CD4-positive, CD25-positive, alpha-beta regulatory T cell (primary cell): ENCODE measurements at regions not wholly inside any gene's neighbourhood (a gene's known extent, or its start where the extent isn't known, plus 50 kb on each side); places are given as distances from the start of the nearest gene placed in this dataset.

Experiments
- ATAC-seq, 2 donors: fragments of 150-1000 bp; cut with Tn5 transposase; one replicate each; pipeline ENCODE4 v1.10.0; 2021; ENCODE audit warnings: low read depth in 2 of 2, moderate number of reproducible peaks in 2 of 2, moderate library complexity in 1 of 2
- DNase-seq, 3 donors: peaks; one replicate each; pipeline versions ENCODE4 v3.0.0 to v3.0.0-alpha.2; 2012 to 2022; ENCODE audit warnings: mixed read lengths in 1 of 3
- H3K27ac ChIP-seq: one replicate; pipeline ENCODE4 v1.7.0; 2013; ENCODE audit warnings: mild to moderate bottlenecking, low read length; ENCODE audit not compliant: insufficient read depth, poor library complexity, severe bottlenecking
- H3K27me3 ChIP-seq: one replicate; pipeline ENCODE4 v1.7.0; 2013; ENCODE audit warnings: low read length; ENCODE audit not compliant: control insufficient read depth, insufficient read depth
- H3K36me3 ChIP-seq: one replicate; pipeline ENCODE4 v1.7.0; 2013; ENCODE audit warnings: mild to moderate bottlenecking, low read length, moderate library complexity; ENCODE audit not compliant: control insufficient read depth, insufficient read depth
- H3K4me1 ChIP-seq: 2 replicates; pipeline ENCODE4 v1.7.0; 2013; ENCODE audit warnings: mild to moderate bottlenecking, low read length; ENCODE audit not compliant: insufficient read depth, control insufficient read depth, poor library complexity, severe bottlenecking
- H3K4me3 ChIP-seq: one replicate; pipeline ENCODE4 v1.7.0; 2013; ENCODE audit warnings: low read depth, mild to moderate bottlenecking, low read length, moderate library complexity
- H3K9me3 ChIP-seq, 2 experiments: 1 replicate in 1 of 2; 2 replicates in 1 of 2; pipeline ENCODE4 v1.7.0; 2013; ENCODE audit warnings: low read length in 2 of 2, mild to moderate bottlenecking in 1 of 2, moderate library complexity in 1 of 2; ENCODE audit not compliant: control insufficient read depth in 2 of 2
- H3K27ac Mint-ChIP-seq, 3 donors: one replicate each; pipeline ENCODE4 v1.8.0; 2020 to 2022; ENCODE audit warnings: mild to moderate bottlenecking in 3 of 3, mixed read lengths in 3 of 3, moderate library complexity in 2 of 3
- H3K27me3 Mint-ChIP-seq: one replicate; pipeline ENCODE4 v1.8.0; 2022; ENCODE audit warnings: mild to moderate bottlenecking, mixed read lengths
- H3K36me3 Mint-ChIP-seq: one replicate; pipeline ENCODE4 v1.8.0; 2020; ENCODE audit warnings: mixed read lengths
- H3K4me1 Mint-ChIP-seq, 4 donors: one replicate each; pipeline ENCODE4 v1.8.0; 2020 to 2022; ENCODE audit warnings: mixed read lengths in 4 of 4, mild to moderate bottlenecking in 1 of 4
- H3K4me3 Mint-ChIP-seq, 4 donors: one replicate each; pipeline ENCODE4 v1.8.0; 2020 to 2022; ENCODE audit warnings: mild to moderate bottlenecking in 4 of 4, mixed read lengths in 4 of 4, moderate library complexity in 3 of 4
- H3K9me3 Mint-ChIP-seq, 7 donors: one replicate each; pipeline ENCODE4 v1.8.0; 2020 to 2022; ENCODE audit warnings: mixed read lengths in 7 of 7, mild to moderate bottlenecking in 3 of 7, moderate library complexity in 2 of 7

DNA sequence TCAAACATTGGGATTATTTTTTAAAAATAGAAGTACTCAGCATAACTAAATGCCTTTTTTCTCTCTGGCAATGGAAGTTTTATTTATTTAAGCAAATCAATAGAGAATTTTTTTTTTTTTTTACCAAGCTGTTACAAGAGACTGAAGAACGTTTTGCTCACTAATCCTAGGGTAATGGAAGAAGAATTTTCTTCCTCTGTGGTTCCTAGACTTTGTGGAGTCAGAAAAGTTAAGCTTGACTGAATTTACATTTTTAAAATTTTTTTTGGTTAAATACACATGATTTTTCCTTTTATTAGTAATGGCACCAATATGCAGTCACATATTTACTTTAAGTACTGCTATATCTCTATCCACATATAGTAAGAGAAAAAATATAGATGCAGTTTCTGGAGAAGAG is 189.8 kb downstream of the PCSK1 start:
- peaks cover 7% of the 10 kb centered on the region for H3K27me3 ChIP-seq
- H3K27ac ChIP-seq: no peak overlapping the region
- no peaks in the 10 kb centered on the region for H3K4me1 Mint-ChIP-seq
- no peak overlapping the region for H3K4me3 ChIP-seq
- no peaks in the 10 kb centered on the region for H3K36me3 ChIP-seq
- no peak overlapping the region for H3K4me3 Mint-ChIP-seq
- no peak for ATAC-seq
- H3K9me3 Mint-ChIP-seq: peaks cover 0 to 5% (median 0%) of the 10 kb centered on the region in 7 donors
- DNase-seq: no peak
- H3K36me3 Mint-ChIP-seq: no peaks in the 10 kb centered on the region
- no peaks in the 10 kb centered on the region for H3K4me1 ChIP-seq
- H3K27ac Mint-ChIP-seq: no peak overlapping the region
- H3K27me3 Mint-ChIP-seq: peaks cover 32% of the 10 kb centered on the region
- no peaks in the 10 kb centered on the region for H3K9me3 ChIP-seq

DNA sequence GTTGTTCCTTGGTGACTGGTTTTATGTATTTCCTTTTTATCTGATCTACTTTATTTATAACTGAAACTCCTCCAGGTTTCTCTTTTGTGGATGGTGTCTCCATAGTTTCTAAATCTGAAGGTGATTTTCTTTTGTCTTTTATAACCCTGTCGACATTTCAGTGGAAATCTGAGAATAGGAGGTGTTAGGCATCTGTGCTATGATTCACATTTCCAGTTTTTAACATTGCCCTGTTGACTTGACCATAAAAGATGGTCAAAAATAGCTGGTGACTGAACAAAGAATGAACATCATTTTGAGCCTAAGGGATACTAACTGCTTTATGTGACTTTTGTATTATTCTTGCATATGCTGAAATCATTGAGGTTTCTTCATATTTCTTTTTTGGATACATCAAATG is 190.5 kb downstream of the PCSK1 start:
- ATAC-seq: no peak
- Mint-ChIP-seq H3K4me1 (no peaks in the 10 kb centered on the region), H3K27me3 (peaks cover 29% of the 10 kb centered on the region)

DNA sequence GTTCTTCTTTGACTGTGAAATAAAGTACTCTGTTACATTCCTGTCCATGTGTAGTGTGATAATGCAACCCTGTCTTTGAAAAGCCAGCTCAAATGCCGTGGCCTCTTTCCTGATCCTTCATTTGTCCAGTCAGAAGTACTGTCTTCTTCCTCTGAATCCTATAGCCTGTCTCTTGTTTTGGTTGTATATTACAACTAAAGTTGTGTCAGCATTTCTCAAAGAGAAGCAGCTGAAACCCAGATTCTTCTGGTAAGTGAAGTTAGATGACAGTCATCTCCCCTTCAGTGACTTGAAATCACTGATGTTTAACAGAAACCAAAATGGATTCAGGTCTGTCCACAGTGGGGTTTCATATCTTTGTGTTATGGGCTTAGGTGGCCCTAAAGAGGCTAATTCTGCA is 196.2 kb downstream of the PCSK1 start:
- Histone ChIP-seq H3K27me3 (peaks cover 5% of the 10 kb centered on the region), H3K36me3 (no peaks in the 10 kb centered on the region), H3K27ac (no peak overlapping the region), H3K4me3 (no peak overlapping the region), H3K4me1 (no peaks in the 10 kb centered on the region), H3K9me3 (no peaks in the 10 kb centered on the region)
- Mint-ChIP-seq H3K4me1 (no peaks in the 10 kb centered on the region), H3K4me3 (no peak overlapping the region), H3K27ac (no peak overlapping the region), H3K36me3 (no peaks in the 10 kb centered on the region), H3K9me3 (peaks cover 0 to 2% (median 0%) of the 10 kb centered on the region in 7 donors), H3K27me3 (peaks cover 13% of the 10 kb centered on the region)
- DNase-seq (no peak), ATAC-seq (no peak)

More for the DNA sequence above, 190.5 kb downstream of the PCSK1 start:
- no peak for DNase-seq
- no peaks in the 10 kb centered on the region for H3K9me3 ChIP-seq
- H3K4me3 Mint-ChIP-seq: no peak overlapping the region
- H3K4me1 ChIP-seq: no peaks in the 10 kb centered on the region
- H3K9me3 Mint-ChIP-seq: peaks cover 0 to 5% (median 0%) of the 10 kb centered on the region in 7 donors
- no peak overlapping the region for H3K27ac ChIP-seq
- no peak overlapping the region for H3K4me3 ChIP-seq
- H3K27ac Mint-ChIP-seq: no peak overlapping the region
- peaks cover 7% of the 10 kb centered on the region for H3K27me3 ChIP-seq
- H3K36me3 ChIP-seq: no peaks in the 10 kb centered on the region
- no peaks in the 10 kb centered on the region for H3K36me3 Mint-ChIP-seq

DNA sequence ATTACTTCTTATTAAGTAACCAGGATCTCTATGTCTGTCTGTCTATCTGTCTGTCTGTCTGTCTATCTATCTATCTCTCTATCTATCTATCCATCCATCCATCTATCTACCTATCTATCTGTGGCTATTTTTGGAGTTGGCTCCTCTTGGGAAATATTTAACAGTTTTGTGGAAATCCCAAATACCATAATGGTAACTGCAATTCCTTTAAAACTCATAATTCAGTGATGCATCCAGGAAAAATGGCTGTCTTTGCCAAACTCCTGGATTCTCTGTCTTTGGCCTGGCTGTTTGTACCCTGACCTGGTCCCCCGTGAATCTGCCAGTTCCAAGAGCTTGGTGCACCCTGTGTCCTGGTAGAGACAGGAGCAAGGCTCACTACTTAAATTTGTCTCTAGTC is 197.0 kb downstream of the PCSK1 start:
- Histone ChIP-seq H3K4me1 (no peaks in the 10 kb centered on the region), H3K36me3 (no peaks in the 10 kb centered on the region), H3K4me3 (no peak overlapping the region), H3K27me3 (peaks cover 5% of the 10 kb centered on the region), H3K27ac (no peak overlapping the region), H3K9me3 (no peaks in the 10 kb centered on the region)
- Mint-ChIP-seq H3K27me3 (peaks cover 15% of the 10 kb centered on the region), H3K4me3 (no peak overlapping the region), H3K27ac (no peak overlapping the region), H3K9me3 (peaks cover 0 to 2% (median 0%) of the 10 kb centered on the region in 7 donors), H3K36me3 (no peaks in the 10 kb centered on the region), H3K4me1 (no peaks in the 10 kb centered on the region)
- DNase-seq (no peak), ATAC-seq (no peak)

DNA sequence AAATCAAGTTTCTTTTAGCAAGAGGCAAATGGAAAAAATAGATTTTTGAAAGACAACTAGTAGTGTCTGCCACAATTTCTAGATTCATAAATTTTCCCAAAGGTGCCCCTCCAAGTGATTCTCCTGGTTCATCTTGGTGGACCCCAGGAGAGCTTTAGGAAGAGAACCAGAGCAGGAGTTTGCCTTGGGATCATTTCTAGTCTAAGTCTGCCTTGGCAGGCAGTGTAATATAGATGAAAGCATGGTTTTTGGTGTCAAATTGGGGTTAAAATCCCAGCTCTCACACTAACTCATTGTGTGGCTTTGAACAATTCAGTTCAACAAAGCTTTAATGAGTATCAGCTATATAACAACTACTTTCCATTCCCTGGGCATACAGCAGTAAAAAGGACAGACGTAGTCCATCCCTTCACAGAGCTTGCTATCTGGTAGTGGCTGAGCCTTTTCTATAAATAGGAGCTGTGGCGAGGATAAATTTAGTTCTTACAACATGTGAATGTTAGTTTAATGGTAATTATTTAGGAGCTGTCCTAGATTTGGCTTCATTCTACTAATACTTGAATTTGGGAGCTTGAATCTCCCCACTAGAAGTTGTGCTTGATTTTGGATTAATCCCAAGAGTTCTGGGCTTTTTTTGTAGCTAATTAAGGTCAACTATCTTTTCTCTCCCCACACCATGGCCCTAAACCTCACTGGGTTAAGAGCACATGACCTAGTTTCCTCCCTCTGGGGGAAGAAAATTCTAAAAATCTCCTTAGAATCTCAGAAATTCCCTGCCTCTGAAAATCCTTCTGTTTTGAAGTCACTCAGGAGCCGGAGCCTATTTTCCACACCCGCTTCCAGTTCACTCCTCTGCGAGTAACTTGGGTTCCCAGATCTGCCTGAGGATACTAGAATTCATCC is 197.8 kb downstream of the PCSK1 start:
- Histone ChIP-seq H3K27me3 (peaks cover 5% of the 10 kb centered on the region), H3K27ac (no peak overlapping the region), H3K4me3 (no peak overlapping the region), H3K9me3 (no peaks in the 10 kb centered on the region), H3K36me3 (no peaks in the 10 kb centered on the region), H3K4me1 (no peaks in the 10 kb centered on the region)
- Mint-ChIP-seq H3K36me3 (no peaks in the 10 kb centered on the region), H3K27ac (no peak overlapping the region), H3K4me1 (no peaks in the 10 kb centered on the region), H3K4me3 (no peak overlapping the region), H3K9me3 (peaks cover 0 to 3% (median 2%) of the 10 kb centered on the region in 7 donors), H3K27me3 (peaks cover 22% of the 10 kb centered on the region)
- ATAC-seq (no peak), DNase-seq (no peak)

DNA sequence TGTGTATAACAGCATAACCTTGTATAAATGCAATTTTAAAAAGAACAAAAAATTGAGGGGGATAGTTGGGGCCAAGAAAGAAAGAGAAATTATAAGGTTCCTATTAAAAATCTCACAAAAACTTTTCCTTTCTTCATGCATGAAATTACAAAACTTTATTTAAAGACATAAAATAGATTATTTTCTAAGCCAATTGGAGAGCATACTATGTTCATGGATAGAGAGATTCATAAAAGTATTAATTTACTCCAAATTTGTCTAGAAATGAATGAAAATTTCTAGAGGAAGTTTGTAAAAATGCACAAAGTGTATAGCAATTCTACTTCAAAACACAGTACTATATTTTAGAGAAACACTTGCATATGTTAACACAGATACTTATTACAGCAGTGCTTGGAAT is 200.4 kb downstream of the PCSK1 start:
- DNase-seq: no peak
- Histone ChIP-seq H3K9me3 (no peaks in the 10 kb centered on the region), H3K36me3 (no peaks in the 10 kb centered on the region), H3K27me3 (peaks cover 6% of the 10 kb centered on the region), H3K4me1 (no peaks in the 10 kb centered on the region), H3K4me3 (no peak overlapping the region), H3K27ac (no peak overlapping the region)
- ATAC-seq: no peak
- H3K36me3 Mint-ChIP-seq: no peaks in the 10 kb centered on the region
- no peak overlapping the region for H3K4me3 Mint-ChIP-seq
- peaks cover 0 to 6% (median 2%) of the 10 kb centered on the region in 7 donors for H3K9me3 Mint-ChIP-seq
- peaks cover 22% of the 10 kb centered on the region for H3K27me3 Mint-ChIP-seq
- H3K27ac Mint-ChIP-seq: no peak overlapping the region
- H3K4me1 Mint-ChIP-seq: no peaks in the 10 kb centered on the region

DNA sequence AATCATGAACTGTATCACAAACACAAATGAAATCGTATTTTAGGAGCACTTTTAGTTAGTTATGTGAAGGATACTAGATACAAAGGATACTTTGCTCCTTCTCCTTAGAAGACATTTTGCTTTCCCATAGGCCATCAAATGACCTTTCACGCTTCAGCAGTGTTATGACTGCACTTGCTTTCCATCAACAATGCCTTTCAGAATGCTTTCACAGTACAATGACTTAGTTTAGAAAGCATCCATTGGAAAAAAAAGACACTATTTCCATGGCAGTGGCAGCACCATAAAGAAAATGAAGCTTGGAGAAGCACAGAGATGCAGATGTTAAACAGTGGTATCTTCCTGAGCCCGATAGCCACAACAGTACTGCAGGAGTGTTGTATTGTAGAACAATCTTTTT is 203.9 kb downstream of the PCSK1 start:
- no peak overlapping the region for H3K4me3 ChIP-seq
- no peak overlapping the region for H3K27ac Mint-ChIP-seq
- H3K27me3 Mint-ChIP-seq: peaks cover 18% of the 10 kb centered on the region
- no peaks in the 10 kb centered on the region for H3K36me3 ChIP-seq
- H3K27ac ChIP-seq: no peak overlapping the region
- H3K9me3 ChIP-seq: no peaks in the 10 kb centered on the region
- peaks cover 6% of the 10 kb centered on the region for H3K27me3 ChIP-seq
- no peak overlapping the region for H3K4me3 Mint-ChIP-seq
- no peaks in the 10 kb centered on the region for H3K4me1 Mint-ChIP-seq
- peaks cover 0 to 6% (median 0%) of the 10 kb centered on the region in 7 donors for H3K9me3 Mint-ChIP-seq
- DNase-seq (no peak), ATAC-seq (no peak)
- no peaks in the 10 kb centered on the region for H3K4me1 ChIP-seq
- no peaks in the 10 kb centered on the region for H3K36me3 Mint-ChIP-seq

DNA sequence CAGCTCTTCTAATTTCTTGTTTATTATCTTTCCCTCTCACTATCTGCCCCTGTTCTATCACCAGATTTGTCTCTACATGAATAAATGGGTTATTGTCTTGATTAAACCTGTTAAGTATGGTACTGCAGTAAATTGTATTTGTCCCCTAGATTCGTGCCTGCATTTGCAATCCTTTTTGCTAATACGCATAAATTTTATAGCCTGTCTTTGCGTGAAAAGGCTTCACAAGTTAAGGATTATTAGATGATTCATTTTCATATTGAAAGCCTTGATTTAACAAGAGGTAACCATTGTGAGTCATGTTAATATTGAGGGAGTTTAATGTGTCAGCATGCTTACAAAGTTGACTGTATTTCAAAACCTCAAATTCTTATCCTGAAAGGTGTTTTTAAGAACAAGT is 204.6 kb downstream of the PCSK1 start:
- peaks cover 0 to 6% (median 0%) of the 10 kb centered on the region in 7 donors for H3K9me3 Mint-ChIP-seq
- Histone ChIP-seq H3K4me1 (no peaks in the 10 kb centered on the region), H3K4me3 (no peak overlapping the region), H3K27me3 (peaks cover 4% of the 10 kb centered on the region), H3K27ac (no peak overlapping the region), H3K9me3 (no peaks in the 10 kb centered on the region), H3K36me3 (no peaks in the 10 kb centered on the region)
- no peaks in the 10 kb centered on the region for H3K4me1 Mint-ChIP-seq
- ATAC-seq (no peak), DNase-seq (no peak)
- no peak overlapping the region for H3K4me3 Mint-ChIP-seq
- H3K27ac Mint-ChIP-seq: peak overlapping the region in 1 of 3 donors; percentile 22
- H3K36me3 Mint-ChIP-seq: no peaks in the 10 kb centered on the region
- H3K27me3 Mint-ChIP-seq: peaks cover 18% of the 10 kb centered on the region
